Activated T-cell treated with anti-CD3 and anti-CD28 coated beads, Interleukin-2, amount 50 U/mL, for 1 hour (primary cell): ENCODE measurements at regions not wholly inside any gene's neighbourhood (a gene's known extent, or its start where the extent isn't known, plus 50 kb on each side); places are given as distances from the start of the nearest gene placed in this dataset.

Experiments
- DNase-seq: peaks from one replicate; pipeline ENCODE4 v3.0.0-alpha.2; 2020

DNA sequence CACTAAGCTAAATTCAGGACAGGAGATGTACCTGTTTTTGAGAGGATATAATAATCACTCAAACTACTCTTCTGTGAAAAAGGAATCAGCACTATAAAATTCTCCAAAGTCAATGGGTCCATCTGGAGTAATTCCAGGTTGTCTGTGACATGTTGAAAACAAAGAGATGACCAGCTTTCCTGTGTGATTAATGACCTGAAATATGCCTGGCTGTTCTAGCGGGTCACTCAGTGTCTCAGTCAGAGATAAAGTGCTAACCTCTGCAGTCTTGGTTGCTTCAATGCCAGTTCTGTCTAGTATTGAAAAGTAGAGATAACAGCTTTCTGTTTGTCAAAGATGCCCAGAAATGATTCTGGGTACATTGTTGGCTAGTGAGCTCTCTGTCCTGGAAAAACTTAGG is 722.6 kb upstream of the TENM4 start:
- no peak for DNase-seq

DNA sequence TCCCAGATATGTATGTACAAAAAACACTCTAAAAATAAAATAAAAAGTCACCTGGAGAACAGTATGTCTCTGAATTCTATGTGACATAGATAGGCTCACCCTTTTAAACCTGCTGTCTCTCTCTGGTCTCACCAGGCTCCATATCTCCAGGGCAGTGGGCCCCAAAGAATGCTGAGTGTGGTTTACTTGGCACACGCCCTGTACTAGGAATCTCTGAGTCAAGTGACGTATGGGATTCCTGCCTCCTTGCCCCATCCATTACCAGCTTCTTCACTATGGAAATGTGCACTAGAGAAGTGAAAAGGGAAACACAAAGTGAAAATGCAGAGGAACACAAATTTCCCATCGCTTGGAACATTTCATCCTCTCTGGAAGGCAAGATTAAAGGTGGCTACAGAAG is 722.2 kb upstream of the TENM4 start:
- no peak for DNase-seq

DNA sequence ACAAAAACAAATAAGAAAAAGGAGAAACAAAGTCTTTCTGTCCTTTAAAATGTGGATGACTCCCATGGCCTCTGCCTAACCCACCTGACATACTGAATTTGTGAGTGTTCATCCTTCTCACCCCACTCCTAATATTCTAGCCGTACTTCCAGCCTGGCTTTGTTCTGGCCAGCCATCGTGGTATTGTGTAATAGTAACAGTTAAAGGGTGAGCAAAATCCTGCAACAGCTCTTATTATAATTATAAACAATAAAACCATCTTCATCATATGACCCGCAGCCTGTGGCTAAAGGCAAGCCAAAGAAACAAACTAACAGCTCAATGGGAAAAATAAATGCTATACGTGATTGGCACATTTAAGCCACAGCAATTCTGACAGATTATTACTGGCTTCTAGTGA is 721.6 kb upstream of the TENM4 start:
- no peak for DNase-seq

DNA sequence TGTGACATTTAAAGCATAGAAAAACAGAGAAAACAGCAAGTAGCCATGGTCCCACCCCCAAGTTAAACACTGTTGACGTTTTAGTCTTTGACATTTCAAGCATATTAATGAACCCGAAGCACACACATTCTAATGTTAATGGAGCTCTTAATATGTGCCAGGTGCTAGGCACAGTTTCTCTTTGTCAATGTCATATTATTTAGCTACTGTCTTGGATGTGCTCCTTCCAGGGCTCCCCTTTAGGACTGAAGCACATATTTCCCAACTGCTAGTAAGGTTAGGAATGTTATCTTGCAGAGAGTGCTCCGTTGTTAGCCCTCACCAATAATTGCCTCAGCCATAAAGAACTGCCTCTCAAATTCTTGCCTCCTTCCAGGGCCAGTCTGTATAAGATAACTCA is 716.6 kb upstream of the TENM4 start:
- DNase-seq: no peak

DNA sequence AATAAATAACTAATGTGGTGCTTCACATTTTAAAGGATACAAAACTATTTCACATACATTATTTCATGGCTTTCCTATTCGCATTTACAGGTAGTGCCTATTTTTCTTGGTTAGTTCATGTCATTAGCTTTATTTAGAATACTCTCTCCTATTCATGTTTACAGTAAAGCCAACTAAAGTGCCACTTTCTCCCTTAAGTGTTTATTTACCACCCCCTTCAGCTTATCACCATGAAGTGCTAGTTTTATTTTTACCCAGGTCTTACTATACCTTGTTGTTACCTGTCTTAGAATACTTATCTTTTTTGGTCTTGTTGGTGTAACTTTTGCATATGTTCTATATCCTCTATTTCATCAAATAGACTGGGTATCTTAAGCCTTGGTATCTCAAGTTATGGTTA is 715.2 kb upstream of the TENM4 start:
- no peak for DNase-seq

DNA sequence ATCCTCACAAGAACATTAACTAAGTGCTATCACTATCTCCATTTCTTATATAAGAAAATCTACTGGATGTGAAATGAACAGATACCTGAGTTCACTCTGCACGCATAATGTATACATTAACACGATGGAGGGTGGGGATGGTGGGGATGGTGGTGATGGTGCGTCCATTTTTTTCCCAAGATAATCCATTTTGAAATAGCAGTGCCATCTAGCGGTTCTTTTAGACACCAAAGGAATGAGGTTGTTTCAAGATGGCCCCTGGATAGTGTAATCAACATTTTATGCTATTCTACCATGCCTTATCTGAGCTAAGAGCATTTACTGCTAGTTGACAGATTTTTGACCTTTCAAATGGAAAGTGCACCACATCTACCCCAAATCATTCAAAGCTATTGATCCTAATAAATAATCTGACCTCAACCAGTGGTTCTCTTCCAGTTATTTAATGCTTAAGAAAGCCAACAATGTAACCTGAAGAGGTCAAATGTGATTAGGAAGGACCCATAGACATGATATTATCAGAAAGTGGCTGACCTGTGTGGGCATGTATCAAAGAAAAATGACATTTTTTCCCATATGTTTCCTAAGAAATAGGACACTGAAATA is 714.7 kb upstream of the TENM4 start:
- DNase-seq: no peak

- no peak for DNase-seq
Measured at GRCh38 chr11:80146232-80146631, 705.4 kb upstream of the TENM4 start.

DNA sequence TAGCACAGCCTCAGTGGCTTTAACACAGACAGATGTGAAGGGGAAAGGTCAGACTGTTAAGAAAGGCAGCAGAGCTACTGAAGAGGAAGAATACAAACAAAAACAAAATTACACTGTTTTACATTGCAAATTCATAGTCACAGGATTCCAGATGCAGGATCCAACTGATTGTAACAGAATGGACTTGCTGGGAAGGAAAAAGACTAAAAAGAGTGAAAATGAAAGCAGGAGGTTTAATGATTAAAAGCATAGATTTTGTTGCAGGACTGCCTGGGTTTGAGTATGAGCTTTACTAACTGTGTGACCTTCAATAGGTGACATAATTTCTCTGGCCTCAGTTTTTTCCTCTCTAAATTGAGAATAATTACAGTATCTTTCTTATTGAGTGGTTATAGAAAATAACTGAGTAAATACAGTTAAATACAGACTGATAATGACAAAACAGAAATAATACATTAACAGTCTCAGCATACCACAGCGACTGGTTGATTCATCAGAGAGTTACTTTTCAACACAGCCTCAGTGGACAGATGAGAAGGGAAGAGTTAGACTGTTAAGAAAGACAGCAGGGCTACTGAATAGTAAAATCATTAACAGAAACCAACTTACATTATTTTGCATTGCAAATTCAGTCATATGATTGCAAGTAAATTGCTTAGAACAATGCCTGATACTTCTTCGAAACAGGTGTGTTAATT is 704.2 kb upstream of the TENM4 start:
- DNase-seq: no peak

GRCh38 chr11:80136991-80137390 is 696.2 kb upstream of the TENM4 start:
- no peak for DNase-seq

DNA sequence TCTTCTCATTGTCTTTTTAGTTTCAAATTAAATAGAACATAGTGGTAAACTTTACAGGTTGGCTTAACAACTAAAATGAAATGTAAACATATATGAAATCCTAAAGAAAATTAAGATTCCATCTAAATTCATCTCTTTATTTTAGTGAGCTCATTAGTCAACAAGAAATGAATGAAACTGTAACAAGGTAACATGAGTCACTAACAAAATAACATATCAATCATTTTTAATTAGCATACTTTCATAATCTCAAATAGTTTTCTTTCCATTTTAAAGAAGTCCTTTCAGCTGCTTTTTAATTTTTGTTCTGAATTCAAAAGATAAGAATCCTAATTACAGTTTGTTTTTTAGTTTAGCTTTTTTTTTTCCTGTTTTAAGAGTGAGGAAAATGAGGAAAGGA is 688.6 kb upstream of the TENM4 start:
- no peak for DNase-seq

- DNase-seq: no peak
Measured at GRCh38 chr11:80122211-80122610, 681.4 kb upstream of the TENM4 start.

- no peak for DNase-seq
Measured at GRCh38 chr11:80118073-80118472, 677.2 kb upstream of the TENM4 start.

GRCh38 chr11:80116796-80117195 is 676.0 kb upstream of the TENM4 start:
- DNase-seq: no peak

DNA sequence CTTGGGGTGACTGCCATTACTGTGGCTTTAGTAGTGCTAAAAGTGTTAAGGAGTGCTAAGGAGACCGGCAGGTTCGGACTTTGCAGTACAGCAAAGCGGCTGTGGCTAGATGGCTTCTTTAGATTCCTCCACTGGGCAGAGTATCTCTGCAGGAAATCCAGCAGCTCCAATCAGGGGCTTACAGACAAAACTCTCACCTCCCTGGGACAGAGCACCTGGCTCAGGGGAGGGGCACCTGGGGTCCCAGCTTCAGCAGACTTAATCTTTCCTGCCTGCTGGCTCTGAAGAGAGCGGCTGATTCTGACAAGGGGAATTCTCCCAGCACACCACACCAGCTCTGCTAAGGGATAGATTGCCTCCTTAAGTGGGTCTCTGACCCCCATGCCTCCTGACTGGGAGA is 668.8 kb upstream of the TENM4 start:
- DNase-seq: no peak

- DNase-seq: no peak
Measured at GRCh38 chr11:80109031-80109430, 668.2 kb upstream of the TENM4 start.

- no peak for DNase-seq
Measured at GRCh38 chr11:80107415-80107814, 666.6 kb upstream of the TENM4 start.

- DNase-seq: no peak
Measured at GRCh38 chr11:80104191-80104590, 663.4 kb upstream of the TENM4 start.

GRCh38 chr11:80103142-80103859 is 662.5 kb upstream of the TENM4 start:
- DNase-seq: no peak

GRCh38 chr11:80097146-80097545 is 656.3 kb upstream of the TENM4 start:
- no peak for DNase-seq

GRCh38 chr11:80096736-80097135 is 655.9 kb upstream of the TENM4 start:
- no peak for DNase-seq

DNA sequence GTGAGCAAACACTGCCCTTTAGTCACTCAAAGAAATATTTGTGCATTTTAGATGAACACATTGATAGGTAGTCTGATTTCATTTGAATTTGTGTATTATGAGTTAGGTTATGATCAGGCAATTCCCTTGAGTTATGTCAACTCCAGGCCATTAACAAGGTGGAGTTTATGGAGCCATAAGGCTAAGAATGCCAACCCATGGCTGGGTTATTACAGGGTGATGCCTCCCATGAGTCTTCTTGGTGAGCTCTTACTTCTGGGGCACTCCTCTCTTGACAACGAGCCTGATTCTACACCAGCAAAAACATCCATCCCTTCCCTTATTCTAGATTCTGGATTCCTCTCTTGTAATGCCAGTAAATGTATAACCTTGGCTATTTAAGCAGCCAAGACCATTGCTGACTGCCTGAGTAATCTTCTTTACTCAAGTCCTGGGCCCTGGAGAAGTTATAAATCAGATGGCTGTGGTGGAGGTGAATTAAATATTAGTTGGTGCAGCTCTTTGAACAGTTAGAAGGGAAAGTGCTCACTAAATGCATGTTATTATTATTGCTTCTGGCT is 645.7 kb upstream of the TENM4 start:
- DNase-seq: no peak

GRCh38 chr11:80085563-80085962 is 644.7 kb upstream of the TENM4 start:
- DNase-seq: no peak

GRCh38 chr11:80084608-80085007 is 643.8 kb upstream of the TENM4 start:
- DNase-seq: no peak

- DNase-seq: no peak
Measured at GRCh38 chr11:80083531-80083951, 642.7 kb upstream of the TENM4 start.
